GM23338 (cell line): ENCODE measurements at regions not wholly inside any gene's neighbourhood (a gene's known extent, or its start where the extent isn't known, plus 50 kb on each side); places are given as distances from the start of the nearest gene placed in this dataset.

Source experiments
- EZH2 ChIP-seq: fragments of 200-600 bp; sonication (generic); IDR thresholded peaks from one replicate; pipeline ENCODE4 v1.8.0; 2017; ENCODE audit warnings: antibody characterized with exemption, mild to moderate bottlenecking, low read depth; ENCODE audit not compliant: unreplicated experiment
- EZH2phosphoT487 ChIP-seq: fragments of 200-600 bp; sonication (generic); IDR thresholded peaks from one replicate; pipeline ENCODE4 v1.8.1; 2018; ENCODE audit warnings: antibody characterized with exemption; ENCODE audit not compliant: unreplicated experiment
- REST ChIP-seq: IDR thresholded peaks from one replicate; pipeline ENCODE4 v1.6.1; 2018; ENCODE audit warnings: antibody characterized with exemption; ENCODE audit not compliant: unreplicated experiment
- ZNF114 ChIP-seq: fragments of 250-450 bp; sonication (Bioruptor Pico); IDR thresholded peaks from 2 replicates; pipeline ENCODE4 v1.5.0; 2020; ENCODE audit warnings: mild to moderate bottlenecking, moderate library complexity
- TF ChIP-seq, protein P1 (sequence below), 2 experiments: fragments of 200-600 bp in 1 of 2; sonication (generic) in 1 of 2; conservative IDR thresholded peaks; 2 replicates each; pipeline versions ENCODE4 v1.5.1 to v1.6.1; 2016 to 2017; ENCODE audit warnings: antibody characterized with exemption in 2 of 2, low read depth in 2 of 2, mild to moderate bottlenecking in 2 of 2, moderate library complexity in 1 of 2

GRCh38 chr10:10796774-10797415, 220.8 kb upstream of the CELF2 start:
- TF ChIP-seq, protein P1, sequence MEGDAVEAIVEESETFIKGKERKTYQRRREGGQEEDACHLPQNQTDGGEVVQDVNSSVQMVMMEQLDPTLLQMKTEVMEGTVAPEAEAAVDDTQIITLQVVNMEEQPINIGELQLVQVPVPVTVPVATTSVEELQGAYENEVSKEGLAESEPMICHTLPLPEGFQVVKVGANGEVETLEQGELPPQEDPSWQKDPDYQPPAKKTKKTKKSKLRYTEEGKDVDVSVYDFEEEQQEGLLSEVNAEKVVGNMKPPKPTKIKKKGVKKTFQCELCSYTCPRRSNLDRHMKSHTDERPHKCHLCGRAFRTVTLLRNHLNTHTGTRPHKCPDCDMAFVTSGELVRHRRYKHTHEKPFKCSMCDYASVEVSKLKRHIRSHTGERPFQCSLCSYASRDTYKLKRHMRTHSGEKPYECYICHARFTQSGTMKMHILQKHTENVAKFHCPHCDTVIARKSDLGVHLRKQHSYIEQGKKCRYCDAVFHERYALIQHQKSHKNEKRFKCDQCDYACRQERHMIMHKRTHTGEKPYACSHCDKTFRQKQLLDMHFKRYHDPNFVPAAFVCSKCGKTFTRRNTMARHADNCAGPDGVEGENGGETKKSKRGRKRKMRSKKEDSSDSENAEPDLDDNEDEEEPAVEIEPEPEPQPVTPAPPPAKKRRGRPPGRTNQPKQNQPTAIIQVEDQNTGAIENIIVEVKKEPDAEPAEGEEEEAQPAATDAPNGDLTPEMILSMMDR (conservative IDR thresholded peaks at IDR 0.05; ENCODE audit: low read depth in 2 of 2), result no peak
- TF ChIP-seq ZNF114 (CRISPR knock-in tag), result no peak
- TF ChIP-seq REST, result no peak
- no peak for TF ChIP-seq EZH2phosphoT487
- no peak for TF ChIP-seq EZH2
